Natural killer cell (primary cell): ENCODE measurements at regions not wholly inside any gene's neighbourhood (a gene's known extent, or its start where the extent isn't known, plus 50 kb on each side); places are given as distances from the start of the nearest gene placed in this dataset.

ENCODE experiments used
- ATAC-seq, 3 donors: fragments of 150-1000 bp in 2 of 3; fragments of 200-7000 bp in 1 of 3; cut with Tn5 transposase; 1 replicate in 1 of 3; 2 replicates in 2 of 3; pipeline ENCODE4 v1.10.0; 2021; ENCODE audit warnings: mild to moderate bottlenecking in 2 of 3, moderate library complexity in 2 of 3
- DNase-seq, 2 donors: peaks; one replicate each; pipeline versions ENCODE4 v3.0.0 to v3.0.0-alpha.2; 2013 to 2021; ENCODE audit warnings: mixed read lengths in 1 of 2
- H3K27ac ChIP-seq: one replicate; pipeline ENCODE4 v1.5.1; 2013; ENCODE audit warnings: mild to moderate bottlenecking, low read length
- H3K27me3 ChIP-seq: one replicate; pipeline ENCODE4 v1.6.1; 2013; ENCODE audit warnings: low read length; ENCODE audit not compliant: control insufficient read depth, insufficient read depth
- H3K36me3 ChIP-seq: one replicate; pipeline ENCODE4 v1.6.1; 2013; ENCODE audit warnings: low read length; ENCODE audit not compliant: control insufficient read depth, insufficient read depth
- H3K4me1 ChIP-seq: one replicate; pipeline ENCODE4 v1.6.1; 2013; ENCODE audit warnings: low read length; ENCODE audit not compliant: control insufficient read depth, insufficient read depth
- H3K4me3 ChIP-seq: one replicate; pipeline ENCODE4 v1.5.1; 2013; ENCODE audit warnings: low read length
- H3K9me3 ChIP-seq: one replicate; pipeline ENCODE4 v1.6.1; 2013; ENCODE audit warnings: low read length; ENCODE audit not compliant: control insufficient read depth, insufficient read depth
- H3K27ac Mint-ChIP-seq, 2 donors: one replicate each; pipeline ENCODE4 v1.8.0; 2022; ENCODE audit warnings: mild to moderate bottlenecking in 2 of 2, mixed read lengths in 2 of 2, moderate library complexity in 1 of 2
- H3K27me3 Mint-ChIP-seq, 2 donors: one replicate each; pipeline ENCODE4 v1.8.0; 2022; ENCODE audit warnings: low read depth in 2 of 2, mixed read lengths in 2 of 2
- H3K36me3 Mint-ChIP-seq: one replicate; pipeline ENCODE4 v1.8.0; 2022; ENCODE audit warnings: mixed read lengths
- H3K4me1 Mint-ChIP-seq, 2 donors: one replicate each; pipeline ENCODE4 v1.8.0; 2022; ENCODE audit warnings: mixed read lengths in 2 of 2
- H3K4me3 Mint-ChIP-seq: one replicate; pipeline ENCODE4 v1.8.0; 2022; ENCODE audit warnings: mild to moderate bottlenecking, moderate library complexity, mixed read lengths
- H3K9me3 Mint-ChIP-seq, 2 donors: one replicate each; pipeline ENCODE4 v1.8.0; 2022; ENCODE audit warnings: mixed read lengths in 2 of 2
- CTCF ChIP-seq: fragments of 200-600 bp; IDR thresholded peaks from one replicate; pipeline ENCODE4 v1.8.0; 2022; ENCODE audit warnings: antibody characterized with exemption
- WGBS: methylation state at CpG from one replicate; pipeline ENCODE4 v1.1.7; 2013; ENCODE audit warnings: missing lambda C conversion rate; ENCODE audit not compliant: insufficient coverage; 5-methylcytosine and 5-hydroxymethylcytosine counted together
- intact Hi-C: fragments of 100-400 bp; cut with micrococcal nuclease; formaldehyde crosslinking; loops from one replicate; pipeline ENCODE4 v1.14.2; 2022

DNA sequence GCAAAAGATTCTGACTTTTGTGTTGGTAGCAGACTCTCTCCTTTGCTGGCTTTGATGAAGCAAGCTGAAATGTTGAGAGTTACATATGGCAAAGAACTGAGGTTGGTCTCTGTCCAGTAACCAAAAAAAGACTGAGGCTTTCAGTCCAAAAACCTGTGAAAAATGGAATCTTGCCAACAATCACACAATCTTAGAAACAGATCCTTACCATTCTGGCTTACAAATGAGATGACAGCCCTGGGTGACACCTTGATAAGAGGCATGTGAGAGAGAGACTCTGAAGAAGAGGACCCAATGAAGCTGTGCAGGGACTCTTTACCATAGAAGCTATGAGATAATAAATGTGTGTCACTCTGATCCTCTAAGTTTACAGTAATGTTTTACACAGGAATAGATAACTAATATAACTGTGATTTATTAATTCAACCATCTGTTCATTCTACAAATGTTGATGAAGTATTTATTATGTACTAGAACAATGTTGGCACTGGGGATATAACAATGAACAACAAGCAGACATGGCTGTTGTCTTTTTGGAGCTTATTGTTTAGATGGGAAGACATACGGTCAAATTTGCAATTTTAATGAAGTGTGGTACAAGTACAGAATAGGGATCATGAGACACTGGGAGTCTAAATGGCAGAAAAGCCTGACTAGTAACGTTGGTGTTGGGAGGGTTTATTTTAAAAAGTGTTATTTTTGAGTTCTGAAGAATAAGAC is 251.0 kb downstream of the OLFM3 start:
- H3K36me3 Mint-ChIP-seq, result no peaks in the 10 kb centered on the region
- DNase-seq (no peak), ATAC-seq (no peak)
- no peak overlapping the region for H3K4me3 Mint-ChIP-seq
- no peak overlapping the region for H3K27ac ChIP-seq
- peaks cover 2 to 5% of the 10 kb centered on the region in 2 donors for H3K9me3 Mint-ChIP-seq
- no peak overlapping the region for H3K4me3 ChIP-seq
- no peaks in the 10 kb centered on the region for H3K36me3 ChIP-seq
- no peaks in the 10 kb centered on the region for H3K27me3 Mint-ChIP-seq
- H3K4me1 ChIP-seq, result no peaks in the 10 kb centered on the region
- TF ChIP-seq CTCF, result no peak
- no peaks in the 10 kb centered on the region for H3K27me3 ChIP-seq
- intact Hi-C loops, result no loop called here
- no peaks in the 10 kb centered on the region for H3K4me1 Mint-ChIP-seq
- 70% methylated on average over 2 of the region's 2 CpGs for WGBS
- H3K27ac Mint-ChIP-seq, result no peak overlapping the region
- H3K9me3 ChIP-seq, result no peaks in the 10 kb centered on the region

- Mint-ChIP-seq H3K4me3 (no peak overlapping the region), H3K36me3 (no peaks in the 10 kb centered on the region), H3K4me1 (no peaks in the 10 kb centered on the region), H3K27ac (no peak overlapping the region), H3K9me3 (peaks cover 0 to 5% of the 10 kb centered on the region in 2 donors), H3K27me3 (no peaks in the 10 kb centered on the region)
- Histone ChIP-seq H3K4me3 (no peak overlapping the region), H3K27ac (no peak overlapping the region), H3K27me3 (no peaks in the 10 kb centered on the region), H3K4me1 (no peaks in the 10 kb centered on the region), H3K36me3 (no peaks in the 10 kb centered on the region), H3K9me3 (no peaks in the 10 kb centered on the region)
- 50% methylated on average over 1 of the region's 2 CpGs for WGBS
- DNase-seq, result no peak
- ATAC-seq, result no peak
- intact Hi-C loops, result no loop called here
- no peak for TF ChIP-seq CTCF
Measured at GRCh38 chr1:101748077-101748476, 248.6 kb downstream of the OLFM3 start.
